Omental fat pad (tissue), 3 donors: ENCODE measurements at regions not wholly inside any gene's neighbourhood (a gene's known extent, or its start where the extent isn't known, plus 50 kb on each side); places are given as distances from the start of the nearest gene placed in this dataset.

Experiments used
- ATAC-seq: fragments of 150-250 bp; one replicate; pipeline ENCODE4 v1.9.1; 2016; ENCODE audit warnings: mild to moderate bottlenecking, moderate library complexity; ENCODE audit not compliant: low FRiP score
- DNase-seq: peaks from one replicate; pipeline ENCODE4 v3.0.0-alpha.2; 2019; ENCODE audit warnings: low spot score
- CTCF ChIP-seq, 3 donors: fragments of 450-650 bp; IDR thresholded peaks; one replicate each; pipeline ENCODE4 v1.5.1; 2016 to 2017; ENCODE audit warnings: antibody characterized with exemption in 3 of 3, mild to moderate bottlenecking in 3 of 3, moderate library complexity in 2 of 3

DNA sequence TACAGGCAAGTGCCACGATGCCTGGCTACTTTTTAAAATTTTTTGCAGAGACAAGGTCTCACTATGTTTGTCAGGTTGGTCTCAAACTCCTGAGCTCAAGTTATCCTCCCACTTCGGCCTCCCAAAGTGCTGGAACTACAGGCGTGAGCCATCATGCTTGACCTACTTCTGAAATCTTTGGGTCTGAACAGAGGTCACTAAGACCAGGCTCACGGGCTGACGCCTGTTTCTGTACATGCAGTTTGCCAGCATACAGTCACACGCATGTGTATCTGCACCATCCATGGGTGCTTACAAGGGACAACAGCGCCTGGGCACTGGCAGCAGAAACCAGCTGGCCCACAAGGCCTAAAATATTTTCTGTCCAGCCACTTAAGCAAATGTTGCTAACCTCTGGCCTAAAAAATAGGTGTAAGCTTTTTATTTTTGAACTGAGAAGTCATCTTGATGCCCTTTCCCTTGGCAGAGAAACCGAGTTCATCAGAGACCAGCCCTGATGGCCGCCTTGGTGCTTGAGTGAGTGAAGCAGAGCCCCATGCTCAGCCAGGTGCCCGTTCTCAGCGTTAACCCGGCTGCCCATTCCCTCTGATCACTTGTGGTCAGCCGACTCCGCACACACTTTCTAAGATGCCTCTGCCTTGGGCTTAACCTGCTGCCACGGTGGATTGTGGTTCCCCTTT lies 425.2 kb downstream of the OCA2 start:
- TF ChIP-seq CTCF (IDR thresholded peaks at IDR 0.05) = no peak
- ATAC-seq (no peak), DNase-seq (no peak)

DNA sequence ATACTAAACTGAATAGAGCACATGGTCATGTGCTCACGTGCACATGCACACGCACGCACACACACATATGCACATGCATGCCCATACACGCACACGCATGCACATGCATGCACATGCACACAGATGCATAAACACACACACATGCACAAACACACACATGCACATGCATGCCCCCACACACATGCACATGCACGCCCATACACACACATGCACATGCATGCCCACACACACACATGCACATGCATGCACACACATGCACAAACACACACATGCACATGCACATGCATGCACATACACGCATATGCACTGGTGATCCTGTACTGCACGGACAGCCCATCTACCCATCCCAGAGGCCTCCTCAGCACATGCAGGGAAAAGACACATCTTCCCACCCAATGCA lies 426.6 kb downstream of the OCA2 start:
- DNase-seq (no peak), ATAC-seq (no peak)
- TF ChIP-seq CTCF (IDR thresholded peaks at IDR 0.05) = no peak

- TF ChIP-seq CTCF (IDR thresholded peaks at IDR 0.05) = no peak
Observed at GRCh38 chr15:27671819-27672437, 427.2 kb downstream of the OCA2 start.

DNA sequence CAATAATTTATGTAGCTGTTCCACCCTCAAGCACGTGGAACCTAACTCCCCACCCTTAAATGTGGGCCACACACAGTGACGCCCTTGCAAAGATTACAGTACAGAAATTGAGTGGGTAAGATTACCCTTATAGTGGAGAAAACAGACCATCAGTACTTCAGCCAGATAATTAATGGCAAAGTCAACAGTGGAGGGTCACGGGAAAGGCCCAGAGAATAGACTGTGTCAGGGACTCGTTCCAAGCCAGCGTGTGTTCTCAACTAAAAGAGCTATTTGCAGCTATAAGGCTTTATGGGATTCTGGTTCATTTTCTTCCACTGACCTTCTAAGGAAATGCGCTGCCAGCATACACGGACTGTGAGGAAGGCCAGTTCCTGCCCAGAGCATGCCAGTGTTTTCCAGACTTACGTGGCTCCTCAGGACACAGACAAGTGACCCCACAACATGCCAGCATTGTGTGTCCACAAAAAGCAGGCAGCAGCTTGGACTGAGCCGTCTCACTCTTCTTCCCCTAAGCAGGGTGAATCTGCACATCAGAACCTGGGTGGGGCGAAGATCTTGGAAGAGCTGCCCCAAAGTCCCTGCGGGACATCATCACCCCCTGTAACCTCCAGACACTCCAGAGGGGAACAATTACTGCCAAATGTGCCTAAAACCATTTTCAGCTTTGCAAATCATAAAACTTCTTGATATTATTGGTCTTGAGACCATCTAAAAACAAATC lies 428.5 kb downstream of the OCA2 start:
- ATAC-seq = no peak
- DNase-seq = no peak
- no peak for TF ChIP-seq CTCF (IDR thresholded peaks at IDR 0.05)

More at GRCh38 chr15:27671819-27672437, 427.2 kb downstream of the OCA2 start:
- DNase-seq (no peak), ATAC-seq (no peak)

GRCh38 chr15:27669641-27670040 lies 429.5 kb downstream of the OCA2 start:
- no peak for TF ChIP-seq CTCF (IDR thresholded peaks at IDR 0.05)
- ATAC-seq (no peak), DNase-seq (no peak)

DNA sequence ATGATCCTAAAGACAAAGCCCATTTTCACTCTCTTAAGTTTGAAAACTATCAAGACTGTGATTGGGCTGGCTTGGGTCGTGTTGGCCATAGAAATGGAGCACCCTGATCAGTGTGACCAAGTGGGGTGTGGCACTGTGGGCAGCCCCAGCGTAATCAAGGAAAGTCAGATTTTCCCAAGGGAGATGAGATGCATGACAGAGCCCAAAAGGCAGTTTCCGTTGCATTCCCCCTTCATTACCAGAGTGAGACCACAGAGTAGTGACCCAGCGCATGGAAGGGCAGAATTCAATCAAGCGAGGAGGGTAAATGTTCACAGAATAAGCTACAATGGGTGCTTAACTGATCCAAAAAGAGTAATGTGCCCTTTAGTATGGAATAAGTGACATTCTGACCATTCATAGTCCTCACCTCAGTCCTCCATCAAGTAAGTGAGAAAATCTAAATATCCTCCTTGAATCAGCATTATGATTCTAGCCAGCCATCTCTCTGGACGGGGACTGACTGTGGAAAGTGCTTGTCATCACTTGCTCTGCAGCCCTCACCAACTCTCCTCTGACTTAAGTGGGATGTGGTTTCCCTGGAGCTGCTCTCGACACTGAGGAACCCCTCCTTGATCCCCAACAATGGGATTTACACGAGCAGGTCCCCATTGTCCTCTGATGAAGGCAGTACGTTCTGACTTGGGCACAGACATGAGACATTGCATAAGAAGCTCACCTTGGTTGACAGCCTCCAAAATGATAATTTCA lies 430.5 kb downstream of the OCA2 start:
- no peak for TF ChIP-seq CTCF (IDR thresholded peaks at IDR 0.05)
- DNase-seq = no peak
- no peak for ATAC-seq
